Liver (tissue), 3 donors: ENCODE measurements at regions not wholly inside any gene's neighbourhood (a gene's known extent, or its start where the extent isn't known, plus 50 kb on each side); places are given as distances from the start of the nearest gene placed in this dataset.

Experiments
- CTCF ChIP-seq: fragments of 150-350 bp; IDR thresholded peaks from 2 replicates; pipeline ENCODE4 v1.5.1; 2017; ENCODE audit warnings: improper control_type of control experiment, low read depth, low read length; ENCODE audit not compliant: missing input control
- TAF1 ChIP-seq: conservative IDR thresholded peaks from 2 replicates; pipeline ENCODE4 v1.6.1; 2016; ENCODE audit warnings: antibody characterized with exemption, mild to moderate bottlenecking
- YY1 ChIP-seq: IDR thresholded peaks from 2 replicates; pipeline ENCODE4 v1.6.1; 2016; ENCODE audit warnings: antibody characterized with exemption, mild to moderate bottlenecking
- TF ChIP-seq, protein P1 (sequence below): IDR thresholded peaks from 2 replicates; pipeline ENCODE4 v1.6.1; 2016; ENCODE audit warnings: antibody characterized with exemption, mild to moderate bottlenecking
- donor health status: healthy.
- donor health status: healthy.

- no peak for TF ChIP-seq CTCF
- TF ChIP-seq, protein P1, sequence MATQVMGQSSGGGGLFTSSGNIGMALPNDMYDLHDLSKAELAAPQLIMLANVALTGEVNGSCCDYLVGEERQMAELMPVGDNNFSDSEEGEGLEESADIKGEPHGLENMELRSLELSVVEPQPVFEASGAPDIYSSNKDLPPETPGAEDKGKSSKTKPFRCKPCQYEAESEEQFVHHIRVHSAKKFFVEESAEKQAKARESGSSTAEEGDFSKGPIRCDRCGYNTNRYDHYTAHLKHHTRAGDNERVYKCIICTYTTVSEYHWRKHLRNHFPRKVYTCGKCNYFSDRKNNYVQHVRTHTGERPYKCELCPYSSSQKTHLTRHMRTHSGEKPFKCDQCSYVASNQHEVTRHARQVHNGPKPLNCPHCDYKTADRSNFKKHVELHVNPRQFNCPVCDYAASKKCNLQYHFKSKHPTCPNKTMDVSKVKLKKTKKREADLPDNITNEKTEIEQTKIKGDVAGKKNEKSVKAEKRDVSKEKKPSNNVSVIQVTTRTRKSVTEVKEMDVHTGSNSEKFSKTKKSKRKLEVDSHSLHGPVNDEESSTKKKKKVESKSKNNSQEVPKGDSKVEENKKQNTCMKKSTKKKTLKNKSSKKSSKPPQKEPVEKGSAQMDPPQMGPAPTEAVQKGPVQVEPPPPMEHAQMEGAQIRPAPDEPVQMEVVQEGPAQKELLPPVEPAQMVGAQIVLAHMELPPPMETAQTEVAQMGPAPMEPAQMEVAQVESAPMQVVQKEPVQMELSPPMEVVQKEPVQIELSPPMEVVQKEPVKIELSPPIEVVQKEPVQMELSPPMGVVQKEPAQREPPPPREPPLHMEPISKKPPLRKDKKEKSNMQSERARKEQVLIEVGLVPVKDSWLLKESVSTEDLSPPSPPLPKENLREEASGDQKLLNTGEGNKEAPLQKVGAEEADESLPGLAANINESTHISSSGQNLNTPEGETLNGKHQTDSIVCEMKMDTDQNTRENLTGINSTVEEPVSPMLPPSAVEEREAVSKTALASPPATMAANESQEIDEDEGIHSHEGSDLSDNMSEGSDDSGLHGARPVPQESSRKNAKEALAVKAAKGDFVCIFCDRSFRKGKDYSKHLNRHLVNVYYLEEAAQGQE: no peak
- TF ChIP-seq YY1: no peak
- no peak for TF ChIP-seq TAF1
Observed at GRCh38 chr2:180669016-180669415, 311.4 kb upstream of the UBE2E3 start.
